GM12878 (cell line): ENCODE measurements at regions not wholly inside any gene's neighbourhood (a gene's known extent, or its start where the extent isn't known, plus 50 kb on each side); places are given as distances from the start of the nearest gene placed in this dataset.

Experiments used
- ATAC-seq: fragments of 200-7000 bp; cut with Tn5 transposase; 3 replicates; pipeline ENCODE4 v1.9.1; 2020; ENCODE audit warnings: mild to moderate bottlenecking, moderate library complexity
- BruUV-seq: library from RNA; stranded (reverse); fragments of 400-500 nt; replicated peaks from 2 replicates; lab custom pipeline; 2021; lab: Mats Ljungman, UMichigan
- CTCF ChIA-PET: fragments of 300-600 bp; sonication (Branson Sonifier 250); formaldehyde crosslinking; extraction: SDS; loops from one replicate; lab custom pipeline; 2021; ENCODE audit warnings: inconsistent platforms; lab: Yijun Ruan, JAX
- POLR2A ChIA-PET: fragments of 350-600 bp; formaldehyde crosslinking; extraction: SDS; loops from one replicate; lab custom pipeline; 2021; ENCODE audit warnings: inconsistent platforms; lab: Charles Lee
- RAD21 ChIA-PET: fragments of 300-600 bp; sonication (Branson Sonifier 250); formaldehyde crosslinking; loops from one replicate; lab custom pipeline; 2023; ENCODE audit warnings: antibody characterized with exemption; ENCODE audit not compliant: unreplicated experiment; lab: Charles Lee
- SMC1A ChIA-PET: fragments of 300-600 bp; sonication (Branson Sonifier 250); formaldehyde crosslinking; loops from one replicate; lab custom pipeline; 2023; ENCODE audit not compliant: unreplicated experiment, uncharacterized antibody; lab: Charles Lee
- DNase-seq: peaks from one replicate; pipeline ENCODE4 v3.0.0-alpha.2; 2011; ENCODE audit warnings: low read depth, low spot score
- FAIRE-seq: peaks from 3 replicates; lab custom pipeline; 2011; peaks lifted over from hg19 to GRCh38; lab: Jason Lieb, UNC
- H2AFZ ChIP-seq: 2 replicates; pipeline ENCODE4 v1.6.0; 2011; ENCODE audit warnings: low read depth, low read length, control low read depth; ENCODE audit not compliant: control insufficient read depth
- H3K27ac ChIP-seq: 2 replicates; pipeline ENCODE4 v1.5.1; 2011; ENCODE audit warnings: control low read depth; ENCODE audit not compliant: control insufficient read depth, insufficient read depth
- H3K27me3 ChIP-seq, 2 experiments: replicated peaks in 1 of 2; 2 replicates each; pipeline versions ENCODE4 v1.6.0 to v1.6.1; 2011; ENCODE audit warnings: low read length in 1 of 2; ENCODE audit not compliant: control insufficient read depth in 2 of 2, insufficient read depth in 2 of 2
- H3K36me3 ChIP-seq, 2 experiments: 2 replicates each; pipeline ENCODE4 v1.5.1; 2011; ENCODE audit warnings: low read length in 1 of 2; ENCODE audit not compliant: control insufficient read depth in 2 of 2, insufficient read depth in 2 of 2
- H3K4me1 ChIP-seq: 2 replicates; pipeline ENCODE4 v1.6.1; 2011; ENCODE audit warnings: mild to moderate bottlenecking, low read length, moderate library complexity, mixed read lengths; ENCODE audit not compliant: control insufficient read depth, insufficient read depth
- H3K4me2 ChIP-seq: 2 replicates; pipeline ENCODE4 v1.6.0; 2011; ENCODE audit warnings: control low read depth; ENCODE audit not compliant: control insufficient read depth, insufficient read depth
- H3K4me3 ChIP-seq: fragments of 200-600 bp; sonication (generic); 2 replicates; pipeline ENCODE4 v1.5.1; 2016
- H3K79me2 ChIP-seq: 2 replicates; pipeline ENCODE4 v1.6.0; 2011; ENCODE audit warnings: low read length; ENCODE audit not compliant: control insufficient read depth, insufficient read depth
- H3K9ac ChIP-seq: 2 replicates; pipeline ENCODE4 v1.8.0; 2011; ENCODE audit warnings: low read length, control low read depth, mixed read lengths; ENCODE audit not compliant: control insufficient read depth, insufficient read depth
- H3K9me3 ChIP-seq: replicated peaks from 3 replicates; pipeline ENCODE4 v1.5.1; 2011; ENCODE audit warnings: mild to moderate bottlenecking, low read length; ENCODE audit not compliant: control insufficient read depth, insufficient read depth
- H4K20me1 ChIP-seq: 2 replicates; pipeline ENCODE4 v1.6.0; 2011; ENCODE audit not compliant: control insufficient read depth, insufficient read depth
- CEBPB ChIP-seq, 2 experiments: fragments of 150-350 bp in 1 of 2; IDR thresholded peaks; 2 replicates each; pipeline ENCODE4 v1.6.1; 2012 to 2014; ENCODE audit warnings: low read depth in 2 of 2, low read length in 2 of 2, borderline replicate concordance in 1 of 2, inconsistent platforms in 1 of 2
- EED ChIP-seq: sonication (generic); IDR thresholded peaks from 2 replicates; pipeline ENCODE4 v1.6.1; 2016; ENCODE audit warnings: antibody characterized with exemption, low read depth
- EGR1 ChIP-seq, 2 experiments: IDR thresholded peaks; 1 replicate in 1 of 2; 2 replicates in 1 of 2; pipeline ENCODE4 v1.6.1; 2011 to 2012; ENCODE audit warnings: low read depth in 2 of 2, low read length in 2 of 2, borderline replicate concordance in 1 of 2, mild to moderate bottlenecking in 1 of 2, moderate library complexity in 1 of 2
- GABPA ChIP-seq: IDR thresholded peaks from 2 replicates; pipeline ENCODE4 v1.6.1; 2014; ENCODE audit warnings: antibody characterized with exemption, low read depth, mild to moderate bottlenecking, inconsistent platforms
- MTA2 ChIP-seq: fragments of 450-650 bp; IDR thresholded peaks from 2 replicates; pipeline ENCODE4 v1.6.1; 2016; ENCODE audit warnings: low read depth, mild to moderate bottlenecking, moderate library complexity
- MTA3 ChIP-seq: IDR thresholded peaks from 2 replicates; pipeline ENCODE4 v1.6.1; 2012; ENCODE audit warnings: low read length, inconsistent platforms, borderline replicate concordance
- MXI1 ChIP-seq: fragments of 150-350 bp; IDR thresholded peaks from 2 replicates; pipeline ENCODE4 v1.6.1; 2011; ENCODE audit warnings: low read depth, mild to moderate bottlenecking, inconsistent platforms, low read length, improper control_type of control experiment
- NR2C2 ChIP-seq: IDR thresholded peaks from 2 replicates; pipeline ENCODE4 v1.6.1; 2011; ENCODE audit warnings: borderline replicate concordance, low read depth; ENCODE audit not compliant: control insufficient read depth, insufficient read length
- POLR2AphosphoS2 ChIP-seq: IDR thresholded peaks from 2 replicates; pipeline ENCODE4 v1.6.1; 2011; ENCODE audit warnings: low read depth, mild to moderate bottlenecking, low read length, improper control_type of control experiment, moderate library complexity
- RBBP5 ChIP-seq: fragments of 200-600 bp; sonication (generic); conservative IDR thresholded peaks from 2 replicates; pipeline ENCODE4 v1.6.1; 2016
- SIX5 ChIP-seq: IDR thresholded peaks from 2 replicates; pipeline ENCODE4 v1.6.1; 2011; ENCODE audit warnings: mild to moderate bottlenecking, low read depth, low read length, moderate library complexity; ENCODE audit not compliant: severe bottlenecking
- SP1 ChIP-seq: IDR thresholded peaks from one replicate; pipeline ENCODE4 v1.6.1; 2011; ENCODE audit warnings: low read depth, low read length
- SRF ChIP-seq, 2 experiments: IDR thresholded peaks; 2 replicates each; pipeline ENCODE4 v1.6.1; 2011; ENCODE audit warnings: low read depth in 2 of 2, low read length in 2 of 2, mild to moderate bottlenecking in 1 of 2, moderate library complexity in 1 of 2
- ZNF217 ChIP-seq: fragments of 450-650 bp; IDR thresholded peaks from 2 replicates; pipeline ENCODE4 v1.6.1; 2017; ENCODE audit warnings: antibody characterized with exemption, mild to moderate bottlenecking
- WGBS: methylation state at CpG from one replicate; pipeline ENCODE4 v1.1.6; 2016; ENCODE audit warnings: low lambda C conversion rate; ENCODE audit not compliant: insufficient replicate concordance, insufficient coverage; ENCODE audit errors: missing lambda C conversion rate; 5-methylcytosine and 5-hydroxymethylcytosine counted together
- in situ Hi-C: fragments of 300-500 bp; cut with MboI; formaldehyde crosslinking; loops from 9 replicates; pipeline ENCODE4 v1.14.3; 2018; ENCODE audit warnings: mixed read lengths
- intact Hi-C: fragments of 100-400 bp; cut with micrococcal nuclease; formaldehyde crosslinking; loops from one replicate; pipeline ENCODE4 v1.14.2; 2022; ENCODE audit not compliant: unreplicated experiment
- TF ChIP-seq, protein P1 (sequence below): IDR thresholded peaks from 2 replicates; pipeline ENCODE4 v1.6.1; 2012; ENCODE audit warnings: improper control_type of control experiment, low read depth, low read length; ENCODE audit not compliant: insufficient replicate concordance

GRCh38 chr17:22158364-22158763 lies 466.0 kb downstream of the KCNJ18 start:
- CTCF ChIA-PET: no interaction called here
- DNase-seq: no peak
- SMC1A ChIA-PET: no interaction called here
- Histone ChIP-seq H2AFZ (no peak overlapping the region), H3K9me3 (no peaks in the 10 kb centered on the region), H3K27me3 (no peaks in the 10 kb centered on the region), H3K36me3 (no peaks in the 10 kb centered on the region), H3K4me1 (no peaks in the 10 kb centered on the region), H4K20me1 (no peaks in the 10 kb centered on the region), H3K4me3 (no peak overlapping the region), H3K79me2 (no peaks in the 10 kb centered on the region), H3K9ac (no peak overlapping the region), H3K27ac (no peak overlapping the region), H3K4me2 (no peak overlapping the region)
- no peak for ATAC-seq
- WGBS: 0% methylated on average over 1 of the region's 1 CpG
- BruUV-seq: no TSS peak
- intact Hi-C loops: no loop called here
- RAD21 ChIA-PET: no interaction called here
- in situ Hi-C loops: loop anchor here (10.0 kb wide), 1 partner anchor 116 kb away; no protein-coding TSS in a partner anchor
- FAIRE-seq: no peak
- TF ChIP-seq ZNF217 (no peak), CEBPB (IDR thresholded peaks at IDR 0.05; ENCODE audit: borderline replicate concordance in 1 of 2, low read depth in 2 of 2, low read length in 2 of 2) (no peak), MTA2 (no peak), MXI1 (no peak), NR2C2 (no peak), POLR2AphosphoS2 (no peak), MTA3 (no peak), EGR1 (IDR thresholded peaks at IDR 0.05; ENCODE audit: borderline replicate concordance in 1 of 2, low read depth in 2 of 2, low read length in 2 of 2) (no peak), SIX5 (no peak), RBBP5 (no peak), GABPA (no peak), SRF (IDR thresholded peaks at IDR 0.05; ENCODE audit: low read depth in 2 of 2, low read length in 2 of 2) (no peak), SP1 (no peak), EED (no peak)
- TF ChIP-seq, protein P1, sequence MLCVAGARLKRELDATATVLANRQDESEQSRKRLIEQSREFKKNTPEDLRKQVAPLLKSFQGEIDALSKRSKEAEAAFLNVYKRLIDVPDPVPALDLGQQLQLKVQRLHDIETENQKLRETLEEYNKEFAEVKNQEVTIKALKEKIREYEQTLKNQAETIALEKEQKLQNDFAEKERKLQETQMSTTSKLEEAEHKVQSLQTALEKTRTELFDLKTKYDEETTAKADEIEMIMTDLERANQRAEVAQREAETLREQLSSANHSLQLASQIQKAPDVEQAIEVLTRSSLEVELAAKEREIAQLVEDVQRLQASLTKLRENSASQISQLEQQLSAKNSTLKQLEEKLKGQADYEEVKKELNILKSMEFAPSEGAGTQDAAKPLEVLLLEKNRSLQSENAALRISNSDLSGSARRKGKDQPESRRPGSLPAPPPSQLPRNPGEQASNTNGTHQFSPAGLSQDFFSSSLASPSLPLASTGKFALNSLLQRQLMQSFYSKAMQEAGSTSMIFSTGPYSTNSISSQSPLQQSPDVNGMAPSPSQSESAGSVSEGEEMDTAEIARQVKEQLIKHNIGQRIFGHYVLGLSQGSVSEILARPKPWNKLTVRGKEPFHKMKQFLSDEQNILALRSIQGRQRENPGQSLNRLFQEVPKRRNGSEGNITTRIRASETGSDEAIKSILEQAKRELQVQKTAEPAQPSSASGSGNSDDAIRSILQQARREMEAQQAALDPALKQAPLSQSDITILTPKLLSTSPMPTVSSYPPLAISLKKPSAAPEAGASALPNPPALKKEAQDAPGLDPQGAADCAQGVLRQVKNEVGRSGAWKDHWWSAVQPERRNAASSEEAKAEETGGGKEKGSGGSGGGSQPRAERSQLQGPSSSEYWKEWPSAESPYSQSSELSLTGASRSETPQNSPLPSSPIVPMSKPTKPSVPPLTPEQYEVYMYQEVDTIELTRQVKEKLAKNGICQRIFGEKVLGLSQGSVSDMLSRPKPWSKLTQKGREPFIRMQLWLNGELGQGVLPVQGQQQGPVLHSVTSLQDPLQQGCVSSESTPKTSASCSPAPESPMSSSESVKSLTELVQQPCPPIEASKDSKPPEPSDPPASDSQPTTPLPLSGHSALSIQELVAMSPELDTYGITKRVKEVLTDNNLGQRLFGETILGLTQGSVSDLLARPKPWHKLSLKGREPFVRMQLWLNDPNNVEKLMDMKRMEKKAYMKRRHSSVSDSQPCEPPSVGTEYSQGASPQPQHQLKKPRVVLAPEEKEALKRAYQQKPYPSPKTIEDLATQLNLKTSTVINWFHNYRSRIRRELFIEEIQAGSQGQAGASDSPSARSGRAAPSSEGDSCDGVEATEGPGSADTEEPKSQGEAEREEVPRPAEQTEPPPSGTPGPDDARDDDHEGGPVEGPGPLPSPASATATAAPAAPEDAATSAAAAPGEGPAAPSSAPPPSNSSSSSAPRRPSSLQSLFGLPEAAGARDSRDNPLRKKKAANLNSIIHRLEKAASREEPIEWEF: no peak
- TF ChIP-seq, all 136 proteins: peak for 0
- POLR2A ChIA-PET: no interaction called here
